Stimulated activated naive CD8-positive, alpha-beta T cell treated with anti-CD3 and anti-CD28 coated beads, Interleukin-15, Interleukin-2, amounts not matched to agents 100 ng/mL and 50 ng/mL, for 24 hours (primary cell): ENCODE measurements at regions not wholly inside any gene's neighbourhood (a gene's known extent, or its start where the extent isn't known, plus 50 kb on each side); places are given as distances from the start of the nearest gene placed in this dataset.

Experiments used
- H3K27ac Mint-ChIP-seq: one replicate; pipeline ENCODE4 v1.8.0; 2021; ENCODE audit warnings: mild to moderate bottlenecking, mixed read lengths
- H3K27me3 Mint-ChIP-seq: one replicate; pipeline ENCODE4 v1.8.0; 2021; ENCODE audit warnings: mixed read lengths
- H3K36me3 Mint-ChIP-seq: one replicate; pipeline ENCODE4 v1.8.0; 2021; ENCODE audit warnings: low read depth, mixed read lengths
- H3K4me1 Mint-ChIP-seq: one replicate; pipeline ENCODE4 v1.8.0; 2021; ENCODE audit warnings: low read depth, mixed read lengths
- H3K4me3 Mint-ChIP-seq: one replicate; pipeline ENCODE4 v1.8.0; 2021; ENCODE audit warnings: mild to moderate bottlenecking, mixed read lengths
- H3K9me3 Mint-ChIP-seq: one replicate; pipeline ENCODE4 v1.8.0; 2021; ENCODE audit warnings: mixed read lengths

DNA sequence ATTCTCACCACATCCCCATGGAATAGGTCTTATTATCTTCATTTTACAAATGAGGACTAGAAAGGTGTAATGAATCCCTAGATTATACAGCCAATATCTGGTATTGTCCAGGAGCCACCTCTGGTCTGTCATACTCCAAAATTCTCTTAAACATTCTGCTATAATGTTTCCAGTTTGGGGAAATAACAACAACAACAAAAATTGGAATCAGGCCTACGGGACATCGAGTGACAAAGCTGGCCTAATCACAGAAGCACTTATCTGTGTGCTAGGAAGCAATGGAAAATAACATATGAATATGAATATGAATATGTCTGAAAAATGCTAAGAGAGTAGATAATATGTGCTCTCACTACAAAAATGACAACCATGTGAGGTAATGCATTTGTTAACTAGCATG lies 264.1 kb downstream of the GASK1B start:
- no peaks in the 10 kb centered on the region for H3K36me3 Mint-ChIP-seq
- H3K9me3 Mint-ChIP-seq: no peaks in the 10 kb centered on the region
- no peak overlapping the region for H3K4me3 Mint-ChIP-seq
- no peak overlapping the region for H3K27ac Mint-ChIP-seq
- no peaks in the 10 kb centered on the region for H3K4me1 Mint-ChIP-seq
- no peaks in the 10 kb centered on the region for H3K27me3 Mint-ChIP-seq

DNA sequence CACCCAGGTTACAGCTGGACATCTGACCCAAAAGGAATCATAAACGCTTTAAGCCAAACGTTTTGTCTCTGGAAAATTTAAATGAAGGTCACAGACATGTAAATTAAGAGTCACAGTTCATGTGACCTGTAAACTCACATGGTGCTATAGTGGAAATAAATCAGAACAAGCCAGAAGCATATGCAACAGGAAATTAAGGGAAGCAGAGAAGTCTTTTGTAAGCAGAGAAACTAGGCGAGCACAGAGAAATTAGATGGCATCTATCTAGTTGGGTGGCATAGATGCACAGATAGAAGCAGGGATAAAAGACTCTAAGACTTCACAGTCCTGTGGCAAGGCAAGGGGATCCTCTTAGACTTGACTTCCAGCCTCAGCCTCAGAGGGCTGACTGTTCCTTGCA lies 264.8 kb downstream of the GASK1B start:
- H3K4me1 Mint-ChIP-seq: no peaks in the 10 kb centered on the region
- no peak overlapping the region for H3K27ac Mint-ChIP-seq
- no peaks in the 10 kb centered on the region for H3K27me3 Mint-ChIP-seq
- H3K4me3 Mint-ChIP-seq: no peak overlapping the region
- H3K36me3 Mint-ChIP-seq: no peaks in the 10 kb centered on the region
- no peaks in the 10 kb centered on the region for H3K9me3 Mint-ChIP-seq

DNA sequence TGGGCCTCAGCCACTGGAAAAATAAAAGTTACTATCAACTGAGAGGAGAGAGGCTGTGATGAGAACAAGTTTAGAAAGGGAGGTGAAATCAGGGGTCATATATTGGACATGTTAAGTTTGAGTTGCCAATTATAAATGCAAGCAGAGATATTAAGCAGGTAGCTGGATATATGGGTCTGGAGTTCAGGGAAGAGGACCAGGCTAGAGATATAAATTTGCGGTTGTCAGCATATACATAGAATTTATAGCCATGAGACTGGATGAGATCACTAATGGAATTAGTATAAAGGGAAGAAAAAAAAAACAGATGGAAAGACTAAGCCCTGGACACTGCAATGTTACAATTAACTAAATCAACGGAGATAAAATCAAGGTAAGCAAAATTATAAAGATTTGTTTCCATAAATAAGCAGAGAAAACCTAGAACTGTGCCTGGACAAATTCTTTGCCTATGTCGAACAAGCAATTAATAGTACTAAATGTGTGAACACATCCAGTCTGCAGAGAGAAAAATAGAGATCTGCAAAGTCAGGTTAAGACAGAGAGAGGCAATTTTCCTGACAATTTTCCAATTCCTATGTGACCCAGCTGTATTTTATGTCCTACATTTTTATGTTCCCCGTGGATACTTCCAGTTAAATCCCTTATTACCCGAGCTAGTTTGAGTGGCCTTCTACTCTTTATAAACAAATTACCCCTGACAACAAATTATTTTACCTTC lies 265.4 kb downstream of the GASK1B start:
- H3K9me3 Mint-ChIP-seq: no peaks in the 10 kb centered on the region
- H3K4me1 Mint-ChIP-seq: no peaks in the 10 kb centered on the region
- no peaks in the 10 kb centered on the region for H3K36me3 Mint-ChIP-seq
- H3K27ac Mint-ChIP-seq: no peak overlapping the region
- H3K27me3 Mint-ChIP-seq: no peaks in the 10 kb centered on the region
- H3K4me3 Mint-ChIP-seq: no peak overlapping the region

DNA sequence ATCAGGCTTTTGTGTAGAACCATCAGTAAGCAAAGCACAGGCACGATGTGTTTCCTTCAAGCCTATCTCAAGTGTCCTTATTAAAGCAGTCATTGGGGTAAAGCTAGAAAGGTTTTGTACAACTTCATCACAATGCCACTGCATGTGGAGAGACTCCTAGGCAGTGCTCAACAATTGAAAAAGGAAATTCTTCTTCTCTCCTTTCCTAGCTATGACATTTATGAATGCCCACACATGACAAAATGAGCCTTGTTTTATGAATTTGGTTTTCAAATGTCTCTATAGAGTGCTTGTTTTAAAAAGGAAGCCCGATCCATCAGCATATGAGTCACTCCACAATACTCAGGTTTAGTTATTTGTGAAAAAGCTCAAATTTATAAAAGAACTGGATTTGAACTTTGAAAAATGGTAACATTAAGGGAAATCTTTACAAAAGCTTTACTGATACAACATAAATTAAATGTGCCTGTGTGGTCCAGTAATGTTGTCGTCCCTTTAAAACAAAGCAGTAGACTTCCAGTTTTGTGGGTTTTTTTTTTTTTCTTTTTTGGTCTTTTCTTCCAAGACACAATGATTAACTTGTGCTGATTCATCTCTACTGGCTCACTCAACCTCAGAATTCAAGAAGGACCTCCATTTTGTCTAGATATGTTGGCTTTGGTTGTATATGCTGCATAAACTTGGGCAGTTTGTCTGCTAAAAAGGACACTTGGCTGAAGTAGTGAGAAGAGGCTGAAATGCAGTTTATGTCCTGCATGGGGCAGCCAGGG lies 273.8 kb downstream of the GASK1B start:
- Mint-ChIP-seq H3K36me3 (no peaks in the 10 kb centered on the region), H3K4me3 (no peak overlapping the region), H3K27me3 (no peaks in the 10 kb centered on the region), H3K4me1 (no peaks in the 10 kb centered on the region), H3K9me3 (no peaks in the 10 kb centered on the region), H3K27ac (no peak overlapping the region)

DNA sequence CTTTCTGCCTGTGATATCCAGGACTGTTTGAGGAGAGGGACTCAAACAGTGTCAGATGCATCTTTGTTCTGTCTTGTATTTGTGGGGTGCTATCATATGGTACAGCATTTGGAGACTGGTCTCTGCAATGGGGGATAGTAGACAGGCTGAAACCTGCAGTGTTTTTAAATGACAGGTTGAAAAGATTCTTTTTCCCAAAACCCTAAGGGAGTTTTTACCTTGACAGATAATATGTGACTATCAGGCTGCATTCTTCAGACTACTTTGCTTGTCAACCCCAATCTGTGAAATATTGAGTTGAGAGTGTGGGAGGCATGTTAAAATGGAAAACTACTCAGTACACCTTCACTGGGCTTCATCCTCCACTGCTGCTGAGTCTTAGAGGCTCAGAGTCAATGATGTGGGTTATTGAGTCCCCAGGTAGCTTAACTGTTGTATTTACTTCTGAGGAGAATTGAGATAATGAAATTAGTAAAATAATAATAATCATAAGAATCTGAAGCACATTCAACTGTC lies 274.9 kb downstream of the GASK1B start:
- H3K9me3 Mint-ChIP-seq: no peaks in the 10 kb centered on the region
- H3K36me3 Mint-ChIP-seq: no peaks in the 10 kb centered on the region
- H3K4me3 Mint-ChIP-seq: no peak overlapping the region
- H3K27ac Mint-ChIP-seq: no peak overlapping the region
- no peaks in the 10 kb centered on the region for H3K4me1 Mint-ChIP-seq
- H3K27me3 Mint-ChIP-seq: no peaks in the 10 kb centered on the region

DNA sequence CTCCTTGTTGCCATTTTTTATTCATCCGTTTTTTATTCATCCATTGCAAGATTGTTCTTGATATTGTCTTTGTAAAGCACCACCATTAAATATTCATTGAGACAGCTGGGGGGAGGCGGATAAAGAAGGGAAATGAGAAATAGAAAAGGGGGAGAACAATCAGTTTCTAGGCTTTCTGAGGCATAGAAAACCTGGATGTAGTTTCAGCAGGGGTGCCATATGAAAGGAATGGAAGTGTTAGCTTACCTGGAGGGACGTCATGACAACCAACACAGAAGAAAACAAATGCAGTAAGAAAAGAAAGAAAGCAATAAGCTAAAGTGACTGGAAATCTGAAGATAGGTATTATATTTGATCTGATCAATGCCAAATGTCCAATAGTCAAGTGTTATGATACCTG lies 276.1 kb downstream of the GASK1B start:
- Mint-ChIP-seq H3K36me3 (no peaks in the 10 kb centered on the region), H3K9me3 (no peaks in the 10 kb centered on the region), H3K4me3 (no peak overlapping the region), H3K27me3 (no peaks in the 10 kb centered on the region), H3K27ac (no peak overlapping the region), H3K4me1 (no peaks in the 10 kb centered on the region)

DNA sequence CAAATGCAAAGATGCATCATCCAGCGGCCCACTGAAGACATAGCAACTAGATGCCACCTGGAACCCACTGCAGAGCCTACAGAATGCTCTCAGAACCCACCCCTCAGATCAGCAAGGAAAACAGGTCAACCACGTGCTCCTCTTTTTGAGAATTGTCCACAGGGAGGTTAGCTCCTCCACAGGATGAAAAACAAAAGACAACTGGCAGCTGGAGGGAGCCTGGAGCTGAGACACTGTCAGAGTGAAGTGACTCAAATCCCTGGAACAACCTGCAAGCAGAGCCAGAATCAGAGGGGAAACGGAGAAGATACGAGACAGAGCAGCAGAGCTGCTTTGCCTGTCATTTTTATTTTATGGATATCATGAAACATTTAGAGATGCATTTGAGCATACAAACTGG lies 277.6 kb downstream of the GASK1B start:
- Mint-ChIP-seq H3K4me1 (no peaks in the 10 kb centered on the region), H3K27me3 (no peaks in the 10 kb centered on the region), H3K36me3 (no peaks in the 10 kb centered on the region), H3K27ac (no peak overlapping the region), H3K4me3 (no peak overlapping the region), H3K9me3 (no peaks in the 10 kb centered on the region)

DNA sequence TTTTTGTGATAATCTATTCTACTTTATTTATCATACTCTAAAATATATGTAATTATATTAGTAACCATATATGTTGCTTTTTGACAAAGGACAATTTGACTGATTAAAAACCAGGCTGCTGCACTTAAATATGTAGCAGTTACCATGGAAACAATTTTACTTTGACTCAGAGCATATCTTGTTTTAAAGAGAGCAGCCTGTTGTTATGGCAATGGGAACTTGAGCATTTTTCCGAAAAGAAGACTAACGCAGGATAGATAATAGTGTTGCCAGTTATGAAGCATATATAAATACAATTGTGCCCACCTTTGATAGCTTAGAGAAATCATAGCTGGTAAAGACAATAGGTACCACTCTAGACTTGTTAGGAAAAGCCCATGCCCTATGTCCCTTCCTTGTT lies 283.0 kb downstream of the GASK1B start:
- Mint-ChIP-seq H3K27ac (no peak overlapping the region), H3K4me1 (no peaks in the 10 kb centered on the region), H3K36me3 (no peaks in the 10 kb centered on the region)

DNA sequence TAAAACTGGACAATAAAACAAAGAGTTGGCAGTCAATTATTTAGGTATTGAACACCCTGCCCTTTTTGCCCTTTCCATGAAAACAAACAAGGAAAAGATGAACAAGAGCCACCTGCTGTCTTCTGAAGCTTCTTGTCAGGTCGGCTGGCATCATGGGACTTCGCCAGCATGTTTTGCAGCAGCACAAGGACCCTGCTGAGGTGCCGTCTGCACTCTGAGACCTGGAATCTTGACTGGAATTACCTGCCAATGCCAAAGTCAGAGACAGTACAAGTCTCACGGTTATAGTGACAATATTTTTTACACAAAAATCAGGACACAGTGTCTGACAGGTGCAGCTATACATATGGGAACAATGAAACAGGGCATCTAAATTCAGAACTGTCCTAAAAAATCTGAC lies 284.5 kb downstream of the GASK1B start:
- no peaks in the 10 kb centered on the region for H3K36me3 Mint-ChIP-seq
- no peaks in the 10 kb centered on the region for H3K27me3 Mint-ChIP-seq
- no peaks in the 10 kb centered on the region for H3K9me3 Mint-ChIP-seq
- H3K27ac Mint-ChIP-seq: no peak overlapping the region
- no peaks in the 10 kb centered on the region for H3K4me1 Mint-ChIP-seq
- H3K4me3 Mint-ChIP-seq: no peak overlapping the region

More for the DNA sequence above, 283.0 kb downstream of the GASK1B start:
- Mint-ChIP-seq H3K27me3 (no peaks in the 10 kb centered on the region), H3K4me3 (no peak overlapping the region), H3K9me3 (no peaks in the 10 kb centered on the region)

DNA sequence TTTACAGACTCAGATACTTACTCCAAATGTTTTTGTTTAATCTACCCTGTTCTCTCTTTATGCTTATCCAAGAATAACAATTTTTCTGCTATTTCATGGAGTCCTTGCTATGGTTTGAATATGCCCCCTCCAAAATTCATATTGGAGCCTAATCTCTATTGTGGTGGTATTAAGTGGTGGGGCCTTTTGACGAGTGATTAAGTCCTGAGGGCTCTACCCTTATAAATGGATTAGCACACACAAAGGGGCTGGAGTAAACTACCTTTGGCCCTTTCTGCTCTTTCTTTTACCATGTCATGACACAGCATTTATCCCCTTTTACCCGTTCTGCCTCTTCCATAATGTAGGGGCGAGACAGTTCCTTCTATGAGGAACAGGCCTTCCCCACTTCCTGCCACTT lies 285.5 kb downstream of the GASK1B start:
- Mint-ChIP-seq H3K27me3 (no peaks in the 10 kb centered on the region), H3K4me1 (no peaks in the 10 kb centered on the region), H3K27ac (no peak overlapping the region), H3K9me3 (no peaks in the 10 kb centered on the region), H3K36me3 (no peaks in the 10 kb centered on the region), H3K4me3 (no peak overlapping the region)

DNA sequence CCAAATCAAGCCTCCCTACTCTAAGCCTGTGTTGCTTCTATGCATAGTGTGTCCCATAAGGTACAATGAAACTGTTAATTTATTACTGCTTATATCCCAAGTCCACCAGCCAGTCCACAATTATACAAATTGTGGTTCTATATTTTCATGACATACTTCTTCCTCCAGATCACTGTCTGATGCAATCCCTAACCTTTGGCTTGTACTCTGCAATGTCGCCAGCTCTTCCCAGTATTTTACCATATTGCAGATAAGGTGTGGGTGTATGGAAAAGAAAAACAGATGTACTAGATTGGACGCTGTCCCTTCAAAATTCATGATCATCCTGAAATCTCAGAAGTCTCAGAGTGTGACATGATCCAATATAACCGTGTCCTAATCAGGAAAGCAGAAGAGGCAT lies 286.2 kb downstream of the GASK1B start:
- no peaks in the 10 kb centered on the region for H3K36me3 Mint-ChIP-seq
- H3K4me3 Mint-ChIP-seq: no peak overlapping the region
- H3K27me3 Mint-ChIP-seq: no peaks in the 10 kb centered on the region
- no peak overlapping the region for H3K27ac Mint-ChIP-seq
- no peaks in the 10 kb centered on the region for H3K4me1 Mint-ChIP-seq
- H3K9me3 Mint-ChIP-seq: no peaks in the 10 kb centered on the region

DNA sequence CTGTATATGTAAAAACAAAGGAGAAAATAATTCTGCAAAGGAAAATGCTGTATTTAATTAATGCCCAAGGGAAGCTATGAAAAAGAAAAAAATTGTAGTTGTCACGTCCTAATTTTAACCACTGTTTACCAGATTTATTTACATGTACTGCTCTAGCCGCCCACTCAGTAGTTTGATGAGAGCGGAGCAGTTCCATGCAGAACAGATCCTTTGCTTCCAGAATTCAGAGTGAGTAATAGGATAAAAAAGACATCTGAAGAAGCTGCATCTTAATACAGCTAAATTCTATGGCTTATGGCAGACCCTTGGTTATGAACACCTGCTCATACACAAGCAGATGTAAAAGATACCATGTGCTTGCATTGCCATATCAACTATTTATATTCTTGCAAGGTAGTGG lies 287.0 kb downstream of the GASK1B start:
- Mint-ChIP-seq H3K27ac (no peak overlapping the region), H3K9me3 (no peaks in the 10 kb centered on the region), H3K4me3 (no peak overlapping the region), H3K4me1 (no peaks in the 10 kb centered on the region), H3K27me3 (no peaks in the 10 kb centered on the region), H3K36me3 (no peaks in the 10 kb centered on the region)

DNA sequence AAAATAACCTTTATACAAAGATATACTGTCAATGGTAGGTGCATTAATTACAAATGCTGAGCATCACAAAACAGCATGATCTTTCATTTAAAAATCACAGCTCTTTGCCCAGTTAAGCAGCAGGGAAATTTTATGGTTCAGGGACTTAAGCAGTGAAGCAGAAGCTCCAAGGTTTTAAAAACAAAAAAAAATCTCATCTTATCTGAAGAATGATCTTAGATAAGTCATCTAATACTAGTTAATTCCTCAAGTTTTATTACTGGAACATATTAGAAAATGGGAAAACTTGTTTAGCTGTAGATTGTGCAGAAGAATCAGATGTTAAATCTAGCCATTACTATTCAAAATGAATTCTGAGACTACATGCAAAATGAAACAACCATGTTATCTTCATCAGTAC lies 289.9 kb downstream of the GASK1B start:
- Mint-ChIP-seq H3K9me3 (peaks cover 4% of the 10 kb centered on the region), H3K4me1 (no peaks in the 10 kb centered on the region), H3K27ac (no peak overlapping the region), H3K27me3 (no peaks in the 10 kb centered on the region), H3K4me3 (no peak overlapping the region), H3K36me3 (no peaks in the 10 kb centered on the region)

DNA sequence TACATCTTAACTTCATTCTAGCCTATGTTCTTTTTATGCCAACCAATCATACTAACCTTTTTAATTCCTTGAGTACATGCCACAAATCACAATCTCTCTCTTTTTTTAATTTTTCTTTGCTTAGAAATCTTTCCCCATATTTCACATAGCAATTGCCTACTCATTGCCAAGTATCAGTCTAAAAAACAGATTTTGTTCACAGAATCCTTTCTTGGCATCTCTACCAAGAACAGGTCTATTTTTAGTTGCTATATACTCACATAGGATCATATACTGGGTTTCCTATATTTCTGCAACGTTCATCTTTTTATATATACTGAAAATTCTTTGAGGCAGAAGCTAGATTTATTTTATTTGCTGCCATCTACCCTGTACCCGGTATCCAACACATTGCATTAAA lies 292.1 kb downstream of the GASK1B start:
- Mint-ChIP-seq H3K27me3 (no peaks in the 10 kb centered on the region), H3K4me3 (no peak overlapping the region), H3K9me3 (peaks cover 8% of the 10 kb centered on the region), H3K4me1 (no peaks in the 10 kb centered on the region), H3K27ac (no peak overlapping the region), H3K36me3 (no peaks in the 10 kb centered on the region)

DNA sequence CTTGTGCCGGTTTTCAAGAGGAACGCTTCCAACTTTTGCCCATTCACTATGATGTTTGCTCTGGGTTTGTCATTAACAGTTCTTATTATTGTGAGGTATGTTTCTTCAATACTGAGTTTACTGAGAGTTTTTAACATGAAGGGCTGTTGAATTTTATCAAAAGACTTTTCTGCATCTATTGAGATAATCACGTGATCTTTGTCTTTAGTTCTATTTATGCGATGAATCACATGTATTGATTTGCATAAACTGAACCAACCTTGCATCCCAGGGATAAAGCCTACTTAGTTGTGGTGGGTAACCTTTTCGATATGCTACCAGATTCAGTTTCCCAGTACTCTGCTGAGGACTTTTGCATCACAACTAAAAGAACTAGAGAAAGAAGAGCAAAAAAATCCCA lies 318.0 kb downstream of the GASK1B start:
- no peaks in the 10 kb centered on the region for H3K4me1 Mint-ChIP-seq
- H3K36me3 Mint-ChIP-seq: no peaks in the 10 kb centered on the region
- H3K27me3 Mint-ChIP-seq: no peaks in the 10 kb centered on the region
- H3K27ac Mint-ChIP-seq: no peak overlapping the region
- peaks cover 19% of the 10 kb centered on the region for H3K9me3 Mint-ChIP-seq
- H3K4me3 Mint-ChIP-seq: no peak overlapping the region

DNA sequence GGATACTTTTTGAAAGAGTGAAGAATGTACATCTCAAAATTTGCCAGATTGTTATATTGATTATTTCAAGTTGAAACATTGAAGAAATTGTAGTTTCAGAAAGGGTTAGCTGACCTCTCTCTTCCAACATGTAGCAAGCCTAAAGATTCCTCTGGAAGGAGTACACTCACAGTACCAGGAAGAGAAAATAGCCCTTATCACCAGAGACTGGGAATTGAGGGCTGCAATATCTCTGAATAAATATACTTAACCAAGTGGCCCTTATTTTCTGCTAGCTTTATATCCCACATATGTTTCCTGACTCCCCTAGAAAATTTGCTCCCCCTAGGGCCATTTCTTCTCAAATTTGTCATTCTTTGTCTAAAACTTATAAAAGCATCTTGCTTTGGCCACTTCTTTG lies 332.2 kb downstream of the GASK1B start:
- Mint-ChIP-seq H3K27me3 (no peaks in the 10 kb centered on the region), H3K4me3 (no peak overlapping the region), H3K9me3 (no peaks in the 10 kb centered on the region), H3K4me1 (no peaks in the 10 kb centered on the region), H3K27ac (no peak overlapping the region), H3K36me3 (no peaks in the 10 kb centered on the region)
